Kidney epithelial cell (primary cell): ENCODE measurements at regions not wholly inside any gene's neighbourhood (a gene's known extent, or its start where the extent isn't known, plus 50 kb on each side); places are given as distances from the start of the nearest gene placed in this dataset.

Source experiments
- DNase-seq: peaks from one replicate; pipeline ENCODE4 v3.0.0-alpha.2; 2010; ENCODE audit warnings: low read depth
- H3K27me3 ChIP-seq: 2 replicates; pipeline ENCODE4 v1.6.0; 2011; ENCODE audit warnings: low read length; ENCODE audit not compliant: control insufficient read depth, insufficient read depth
- H3K36me3 ChIP-seq: 2 replicates; pipeline ENCODE4 v1.5.1; 2011; ENCODE audit warnings: low read length; ENCODE audit not compliant: control insufficient read depth, insufficient read depth
- H3K4me3 ChIP-seq: 2 replicates; pipeline ENCODE4 v1.5.1; 2011; ENCODE audit warnings: low read depth, mild to moderate bottlenecking, control low read depth, low read length
- TF ChIP-seq, protein P1 (sequence below): IDR thresholded peaks from 2 replicates; pipeline ENCODE4 v1.5.1; 2011; ENCODE audit warnings: mild to moderate bottlenecking, moderate library complexity, low read length, control low read depth, inconsistent platforms; ENCODE audit not compliant: insufficient read depth, poor library complexity, severe bottlenecking

DNA sequence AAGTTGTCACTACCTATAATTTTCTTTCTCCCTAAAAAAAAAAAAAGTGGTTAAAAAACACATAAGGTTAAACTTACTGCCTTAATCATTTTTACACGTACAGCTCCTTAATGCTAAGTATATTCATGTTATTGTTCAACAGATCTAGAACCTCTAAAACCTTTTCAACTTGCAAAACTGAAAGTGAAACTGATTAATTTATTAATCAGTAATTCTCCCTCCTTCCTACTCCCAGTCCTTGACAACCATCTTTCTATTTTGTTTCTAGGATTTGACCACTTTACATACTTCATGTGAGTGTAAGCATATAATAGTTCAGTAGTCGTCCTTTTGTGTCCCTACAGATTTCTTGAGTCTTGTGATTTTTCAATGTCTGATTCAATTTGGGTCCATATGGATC, 251.4 kb upstream of the KIF2B start:
- no peaks in the 10 kb centered on the region for H3K27me3 ChIP-seq
- DNase-seq = no peak
- TF ChIP-seq, protein P1, sequence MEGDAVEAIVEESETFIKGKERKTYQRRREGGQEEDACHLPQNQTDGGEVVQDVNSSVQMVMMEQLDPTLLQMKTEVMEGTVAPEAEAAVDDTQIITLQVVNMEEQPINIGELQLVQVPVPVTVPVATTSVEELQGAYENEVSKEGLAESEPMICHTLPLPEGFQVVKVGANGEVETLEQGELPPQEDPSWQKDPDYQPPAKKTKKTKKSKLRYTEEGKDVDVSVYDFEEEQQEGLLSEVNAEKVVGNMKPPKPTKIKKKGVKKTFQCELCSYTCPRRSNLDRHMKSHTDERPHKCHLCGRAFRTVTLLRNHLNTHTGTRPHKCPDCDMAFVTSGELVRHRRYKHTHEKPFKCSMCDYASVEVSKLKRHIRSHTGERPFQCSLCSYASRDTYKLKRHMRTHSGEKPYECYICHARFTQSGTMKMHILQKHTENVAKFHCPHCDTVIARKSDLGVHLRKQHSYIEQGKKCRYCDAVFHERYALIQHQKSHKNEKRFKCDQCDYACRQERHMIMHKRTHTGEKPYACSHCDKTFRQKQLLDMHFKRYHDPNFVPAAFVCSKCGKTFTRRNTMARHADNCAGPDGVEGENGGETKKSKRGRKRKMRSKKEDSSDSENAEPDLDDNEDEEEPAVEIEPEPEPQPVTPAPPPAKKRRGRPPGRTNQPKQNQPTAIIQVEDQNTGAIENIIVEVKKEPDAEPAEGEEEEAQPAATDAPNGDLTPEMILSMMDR = no peak
- no peak overlapping the region for H3K4me3 ChIP-seq
- no peaks in the 10 kb centered on the region for H3K36me3 ChIP-seq

DNA sequence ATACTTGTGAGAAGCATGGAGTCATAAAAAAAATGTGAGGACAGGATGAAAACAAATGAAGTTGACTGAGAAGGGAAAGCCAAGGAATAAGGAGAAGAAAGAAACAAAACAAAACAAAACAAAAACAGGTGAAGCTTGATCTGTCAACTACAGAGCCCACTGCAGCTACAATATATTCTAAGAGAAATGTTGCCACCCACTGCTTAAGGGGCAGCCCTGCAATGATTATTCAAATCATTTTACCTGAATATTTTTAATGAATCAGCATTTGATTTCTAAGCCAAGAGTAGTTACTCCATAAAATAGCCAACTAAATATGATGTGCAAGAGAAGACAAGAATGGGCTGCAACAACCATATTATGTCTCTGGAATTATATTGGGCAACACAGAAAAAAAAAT, 252.0 kb upstream of the KIF2B start:
- Histone ChIP-seq H3K27me3 (no peaks in the 10 kb centered on the region), H3K4me3 (no peak overlapping the region), H3K36me3 (no peaks in the 10 kb centered on the region)
- DNase-seq = no peak
- TF ChIP-seq, protein P1 = no peak

DNA sequence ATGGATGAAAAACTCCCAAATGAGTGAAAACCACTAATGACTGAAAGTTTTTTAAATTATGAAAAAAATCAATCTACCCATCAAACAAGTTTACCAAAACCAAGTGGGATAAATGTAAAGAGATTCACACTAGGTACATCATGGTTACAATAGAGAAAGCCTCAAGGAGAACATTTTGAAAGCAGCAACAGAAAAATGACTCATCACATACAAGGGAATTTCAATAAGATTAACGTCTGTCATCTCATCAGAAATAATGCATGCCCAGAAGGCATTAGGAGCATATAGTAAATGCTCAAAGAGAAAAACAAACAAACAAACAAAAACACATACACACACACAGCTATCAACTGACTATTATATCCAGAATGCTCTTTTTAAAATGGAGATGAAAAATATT, 261.8 kb upstream of the KIF2B start:
- no peaks in the 10 kb centered on the region for H3K36me3 ChIP-seq
- no peaks in the 10 kb centered on the region for H3K27me3 ChIP-seq
- TF ChIP-seq, protein P1 = no peak
- no peak for DNase-seq
- H3K4me3 ChIP-seq = no peak overlapping the region

DNA sequence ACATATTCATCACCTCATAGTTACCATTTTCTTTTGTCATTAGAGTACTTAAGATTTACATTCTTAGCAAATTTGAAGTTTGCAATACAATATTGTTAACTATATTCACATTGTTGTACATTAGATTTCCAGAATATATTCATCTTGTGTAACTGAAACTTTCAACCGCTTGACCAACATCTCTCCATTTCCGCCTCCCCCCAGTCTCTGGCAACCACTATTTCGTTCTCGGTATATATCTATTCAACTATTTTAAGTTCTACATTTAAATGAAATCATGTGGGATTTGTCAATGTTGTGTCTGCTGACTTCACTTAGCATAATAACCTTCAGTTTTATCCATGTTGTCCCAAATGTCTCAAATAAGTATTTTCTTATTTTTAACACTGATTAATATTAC, 274.5 kb upstream of the KIF2B start:
- H3K27me3 ChIP-seq = no peaks in the 10 kb centered on the region
- DNase-seq = no peak
- TF ChIP-seq, protein P1 = no peak
- H3K36me3 ChIP-seq = no peaks in the 10 kb centered on the region
- no peak overlapping the region for H3K4me3 ChIP-seq

DNA sequence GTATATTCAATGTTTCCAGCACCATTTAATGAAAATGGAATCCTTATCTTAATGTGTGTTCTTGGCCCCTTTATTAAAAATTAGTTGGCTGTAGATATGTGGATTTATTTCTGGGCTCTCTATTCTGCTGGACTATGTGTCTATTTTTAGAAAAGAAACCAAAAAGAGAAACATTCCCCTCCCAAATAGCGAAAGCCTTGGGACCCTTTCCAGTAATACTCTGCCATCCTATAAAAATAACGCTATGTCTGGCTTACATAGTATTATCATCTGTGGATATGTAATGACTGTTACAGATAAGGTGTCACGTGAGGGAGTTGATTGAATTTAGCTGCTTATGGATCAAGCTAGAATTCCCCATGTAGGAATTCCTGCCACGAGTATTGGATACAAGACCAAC, 279.3 kb upstream of the KIF2B start:
- TF ChIP-seq, protein P1 = no peak

DNA sequence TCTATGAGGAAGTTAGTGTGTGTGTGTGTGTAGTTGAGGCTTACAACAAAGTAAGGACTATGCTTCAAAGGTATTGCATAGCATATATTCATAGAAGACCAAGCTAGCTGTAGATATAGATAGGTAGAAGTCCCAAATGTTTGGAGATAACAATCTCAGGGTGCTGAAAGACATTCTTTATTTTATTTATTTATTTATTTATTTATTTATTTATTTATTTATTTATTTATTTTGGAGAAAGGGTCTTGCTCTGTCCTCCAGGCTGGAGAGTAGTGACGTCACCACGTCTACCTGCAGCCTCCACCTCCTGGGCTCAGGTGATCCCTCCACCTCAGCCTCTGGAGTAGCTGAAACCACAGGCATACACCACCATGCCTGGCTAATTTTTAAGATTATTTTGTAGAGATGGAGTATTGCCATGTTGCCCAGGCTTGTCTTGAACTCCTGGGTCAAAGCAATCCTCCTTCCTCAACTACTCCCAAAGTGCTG, 284.6 kb upstream of the KIF2B start:
- Histone ChIP-seq H3K4me3 (no peak overlapping the region), H3K27me3 (no peaks in the 10 kb centered on the region), H3K36me3 (no peaks in the 10 kb centered on the region)
- TF ChIP-seq, protein P1 = no peak
- DNase-seq = no peak

More for the DNA sequence above, 279.3 kb upstream of the KIF2B start:
- Histone ChIP-seq H3K4me3 (no peak overlapping the region), H3K27me3 (no peaks in the 10 kb centered on the region), H3K36me3 (no peaks in the 10 kb centered on the region)
- no peak for DNase-seq
